ENCODE measurements at regions not wholly inside any gene's neighbourhood (a gene's known extent, or its start where the extent isn't known, plus 50 kb on each side); places are given as distances from the start of the nearest gene placed in this dataset.

DNA sequence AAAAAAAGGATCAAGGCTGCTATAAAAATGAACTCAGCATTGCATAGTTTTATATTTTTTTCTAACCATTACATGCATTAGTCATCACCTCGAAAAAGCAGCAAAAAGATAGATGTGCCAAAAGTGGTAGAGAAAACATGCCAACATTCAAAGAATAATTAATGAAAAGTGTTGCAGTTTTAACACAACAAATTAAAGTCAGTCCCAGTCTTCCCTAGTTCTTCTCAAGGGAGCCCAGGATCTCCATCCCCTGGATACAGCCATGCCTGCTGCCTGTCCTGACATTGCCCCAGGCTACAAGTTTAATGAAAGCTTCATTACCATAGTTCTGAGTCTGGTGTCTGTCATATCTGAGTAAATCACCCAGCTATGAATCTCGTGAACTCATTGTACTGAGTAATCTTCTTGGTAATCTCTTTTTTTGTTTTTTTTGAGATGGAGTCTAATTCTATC, 116.6 kb upstream of the KLF12 start:
- TF ChIP-seq SRF (IDR thresholded peaks at IDR 0.05; ENCODE audit: low read depth, low read length) (no peak), HDAC2 (IDR thresholded peaks at IDR 0.05; ENCODE audit: borderline replicate concordance in 1 of 2, low read depth in 2 of 2, low read length in 2 of 2) (no peak), POLR2A (IDR thresholded peaks at IDR 0.05; ENCODE audit: control extremely low read depth in 1 of 2, low read depth in 2 of 2, low read length in 2 of 2) (no peak)
- TF ChIP-seq, protein P1, sequence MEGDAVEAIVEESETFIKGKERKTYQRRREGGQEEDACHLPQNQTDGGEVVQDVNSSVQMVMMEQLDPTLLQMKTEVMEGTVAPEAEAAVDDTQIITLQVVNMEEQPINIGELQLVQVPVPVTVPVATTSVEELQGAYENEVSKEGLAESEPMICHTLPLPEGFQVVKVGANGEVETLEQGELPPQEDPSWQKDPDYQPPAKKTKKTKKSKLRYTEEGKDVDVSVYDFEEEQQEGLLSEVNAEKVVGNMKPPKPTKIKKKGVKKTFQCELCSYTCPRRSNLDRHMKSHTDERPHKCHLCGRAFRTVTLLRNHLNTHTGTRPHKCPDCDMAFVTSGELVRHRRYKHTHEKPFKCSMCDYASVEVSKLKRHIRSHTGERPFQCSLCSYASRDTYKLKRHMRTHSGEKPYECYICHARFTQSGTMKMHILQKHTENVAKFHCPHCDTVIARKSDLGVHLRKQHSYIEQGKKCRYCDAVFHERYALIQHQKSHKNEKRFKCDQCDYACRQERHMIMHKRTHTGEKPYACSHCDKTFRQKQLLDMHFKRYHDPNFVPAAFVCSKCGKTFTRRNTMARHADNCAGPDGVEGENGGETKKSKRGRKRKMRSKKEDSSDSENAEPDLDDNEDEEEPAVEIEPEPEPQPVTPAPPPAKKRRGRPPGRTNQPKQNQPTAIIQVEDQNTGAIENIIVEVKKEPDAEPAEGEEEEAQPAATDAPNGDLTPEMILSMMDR (IDR thresholded peaks at IDR 0.05; ENCODE audit: control extremely low read depth in 1 of 3, insufficient read depth in 1 of 3, low read depth in 1 of 3, low read length in 3 of 3) = no peak
